ENCODE measurements at regions not wholly inside any gene's neighbourhood (a gene's known extent, or its start where the extent isn't known, plus 50 kb on each side); places are given as distances from the start of the nearest gene placed in this dataset.

DNA sequence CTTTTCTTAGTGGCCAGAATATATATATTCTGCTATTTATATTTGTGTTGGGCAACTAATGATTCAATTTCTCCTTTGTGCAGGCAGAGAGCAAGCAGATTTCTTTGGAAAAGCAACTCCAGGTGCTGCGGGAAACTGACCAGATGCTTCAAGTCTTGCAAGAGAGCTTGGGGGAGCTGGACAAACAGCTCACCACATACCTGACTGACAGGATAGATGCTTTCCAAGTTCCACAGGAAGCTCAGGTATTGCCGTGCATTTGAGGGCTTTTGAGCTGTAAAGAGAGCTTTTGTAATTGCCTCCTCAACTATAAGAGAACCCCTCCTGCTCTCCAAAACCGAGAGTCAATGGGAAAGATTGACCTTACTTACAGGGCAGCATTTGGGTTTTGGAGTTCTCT, 203.5 kb downstream of the UTRN start:
- TF ChIP-seq, protein P1, sequence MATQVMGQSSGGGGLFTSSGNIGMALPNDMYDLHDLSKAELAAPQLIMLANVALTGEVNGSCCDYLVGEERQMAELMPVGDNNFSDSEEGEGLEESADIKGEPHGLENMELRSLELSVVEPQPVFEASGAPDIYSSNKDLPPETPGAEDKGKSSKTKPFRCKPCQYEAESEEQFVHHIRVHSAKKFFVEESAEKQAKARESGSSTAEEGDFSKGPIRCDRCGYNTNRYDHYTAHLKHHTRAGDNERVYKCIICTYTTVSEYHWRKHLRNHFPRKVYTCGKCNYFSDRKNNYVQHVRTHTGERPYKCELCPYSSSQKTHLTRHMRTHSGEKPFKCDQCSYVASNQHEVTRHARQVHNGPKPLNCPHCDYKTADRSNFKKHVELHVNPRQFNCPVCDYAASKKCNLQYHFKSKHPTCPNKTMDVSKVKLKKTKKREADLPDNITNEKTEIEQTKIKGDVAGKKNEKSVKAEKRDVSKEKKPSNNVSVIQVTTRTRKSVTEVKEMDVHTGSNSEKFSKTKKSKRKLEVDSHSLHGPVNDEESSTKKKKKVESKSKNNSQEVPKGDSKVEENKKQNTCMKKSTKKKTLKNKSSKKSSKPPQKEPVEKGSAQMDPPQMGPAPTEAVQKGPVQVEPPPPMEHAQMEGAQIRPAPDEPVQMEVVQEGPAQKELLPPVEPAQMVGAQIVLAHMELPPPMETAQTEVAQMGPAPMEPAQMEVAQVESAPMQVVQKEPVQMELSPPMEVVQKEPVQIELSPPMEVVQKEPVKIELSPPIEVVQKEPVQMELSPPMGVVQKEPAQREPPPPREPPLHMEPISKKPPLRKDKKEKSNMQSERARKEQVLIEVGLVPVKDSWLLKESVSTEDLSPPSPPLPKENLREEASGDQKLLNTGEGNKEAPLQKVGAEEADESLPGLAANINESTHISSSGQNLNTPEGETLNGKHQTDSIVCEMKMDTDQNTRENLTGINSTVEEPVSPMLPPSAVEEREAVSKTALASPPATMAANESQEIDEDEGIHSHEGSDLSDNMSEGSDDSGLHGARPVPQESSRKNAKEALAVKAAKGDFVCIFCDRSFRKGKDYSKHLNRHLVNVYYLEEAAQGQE (IDR thresholded peaks at IDR 0.05; ENCODE audit: unreplicated experiment) = no peak
- TF ChIP-seq, protein P2, sequence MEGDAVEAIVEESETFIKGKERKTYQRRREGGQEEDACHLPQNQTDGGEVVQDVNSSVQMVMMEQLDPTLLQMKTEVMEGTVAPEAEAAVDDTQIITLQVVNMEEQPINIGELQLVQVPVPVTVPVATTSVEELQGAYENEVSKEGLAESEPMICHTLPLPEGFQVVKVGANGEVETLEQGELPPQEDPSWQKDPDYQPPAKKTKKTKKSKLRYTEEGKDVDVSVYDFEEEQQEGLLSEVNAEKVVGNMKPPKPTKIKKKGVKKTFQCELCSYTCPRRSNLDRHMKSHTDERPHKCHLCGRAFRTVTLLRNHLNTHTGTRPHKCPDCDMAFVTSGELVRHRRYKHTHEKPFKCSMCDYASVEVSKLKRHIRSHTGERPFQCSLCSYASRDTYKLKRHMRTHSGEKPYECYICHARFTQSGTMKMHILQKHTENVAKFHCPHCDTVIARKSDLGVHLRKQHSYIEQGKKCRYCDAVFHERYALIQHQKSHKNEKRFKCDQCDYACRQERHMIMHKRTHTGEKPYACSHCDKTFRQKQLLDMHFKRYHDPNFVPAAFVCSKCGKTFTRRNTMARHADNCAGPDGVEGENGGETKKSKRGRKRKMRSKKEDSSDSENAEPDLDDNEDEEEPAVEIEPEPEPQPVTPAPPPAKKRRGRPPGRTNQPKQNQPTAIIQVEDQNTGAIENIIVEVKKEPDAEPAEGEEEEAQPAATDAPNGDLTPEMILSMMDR (conservative IDR thresholded peaks at IDR 0.05; ENCODE audit: low read depth in 2 of 2) = no peak
- no peak for TF ChIP-seq POLR2AphosphoS5 (IDR thresholded peaks at IDR 0.05; ENCODE audit: low read depth)
- no peak for TF ChIP-seq CREB1 (CRISPR knock-in tag; IDR thresholded peaks at IDR 0.05; ENCODE audit: low read depth)

All from GM23338 (cell line).